ENCODE measurements at regions not wholly inside any gene's neighbourhood (a gene's known extent, or its start where the extent isn't known, plus 50 kb on each side); places are given as distances from the start of the nearest gene placed in this dataset.

DNA sequence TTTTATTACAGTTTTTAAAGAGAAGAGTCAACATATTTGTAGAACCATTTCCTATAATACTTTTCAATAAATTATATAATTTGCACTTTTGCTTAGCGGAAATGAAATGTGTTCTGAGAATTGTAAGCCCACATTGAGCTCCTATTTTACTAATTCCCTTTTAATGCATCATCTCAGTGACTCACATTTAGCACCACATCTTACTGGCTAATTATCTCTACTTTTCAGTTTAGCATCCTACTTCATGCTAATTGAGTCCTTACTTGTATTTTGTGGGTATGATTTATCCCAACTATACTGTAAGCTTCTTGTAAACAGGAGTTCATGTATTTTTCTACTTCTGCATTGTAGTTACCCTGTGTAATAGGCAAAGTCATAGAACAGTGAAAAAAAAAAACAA is 67.5 kb downstream of the TMX1 start:
- no peak for DNase-seq

DNA sequence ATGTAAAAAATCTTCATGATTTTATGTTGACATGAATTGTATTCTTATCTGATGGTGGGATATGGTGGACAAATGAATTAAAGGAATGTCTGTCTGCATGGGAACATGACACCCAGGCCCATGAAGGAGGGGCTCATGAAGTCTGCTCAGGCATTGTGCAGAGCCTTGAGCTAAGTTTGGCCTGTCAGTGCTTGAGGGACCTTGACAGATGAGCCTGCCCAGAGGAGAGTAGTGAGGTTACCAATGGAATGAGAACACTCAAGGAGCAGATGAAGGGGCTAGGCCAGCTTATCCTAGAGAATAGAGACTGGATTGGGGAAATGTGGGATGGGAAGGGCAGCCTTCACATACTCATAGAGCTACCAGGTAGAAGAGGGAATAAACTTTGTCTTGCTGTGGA is 68.8 kb downstream of the TMX1 start:
- DNase-seq: no peak

DNA sequence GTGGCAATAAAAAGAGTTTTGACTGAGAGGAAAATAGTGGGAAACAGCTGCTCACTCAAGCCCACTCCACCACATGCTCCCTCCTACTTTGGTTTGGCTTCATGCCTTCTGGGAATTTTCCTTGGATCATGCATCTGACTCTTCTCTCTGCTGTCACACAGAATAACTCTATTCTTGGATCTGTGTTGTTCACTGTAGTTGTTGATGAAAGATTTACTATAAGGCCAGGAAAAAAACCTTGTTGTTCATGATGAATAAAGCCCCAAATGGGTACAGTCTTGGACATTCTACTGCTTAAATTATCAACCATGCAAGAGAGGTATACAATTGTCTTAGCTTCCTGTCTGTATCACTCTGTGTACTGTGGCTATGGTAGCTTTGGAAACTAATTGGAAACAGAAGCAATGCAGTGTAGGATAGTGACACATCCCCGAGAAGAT is 70.5 kb downstream of the TMX1 start:
- DNase-seq: no peak

DNA sequence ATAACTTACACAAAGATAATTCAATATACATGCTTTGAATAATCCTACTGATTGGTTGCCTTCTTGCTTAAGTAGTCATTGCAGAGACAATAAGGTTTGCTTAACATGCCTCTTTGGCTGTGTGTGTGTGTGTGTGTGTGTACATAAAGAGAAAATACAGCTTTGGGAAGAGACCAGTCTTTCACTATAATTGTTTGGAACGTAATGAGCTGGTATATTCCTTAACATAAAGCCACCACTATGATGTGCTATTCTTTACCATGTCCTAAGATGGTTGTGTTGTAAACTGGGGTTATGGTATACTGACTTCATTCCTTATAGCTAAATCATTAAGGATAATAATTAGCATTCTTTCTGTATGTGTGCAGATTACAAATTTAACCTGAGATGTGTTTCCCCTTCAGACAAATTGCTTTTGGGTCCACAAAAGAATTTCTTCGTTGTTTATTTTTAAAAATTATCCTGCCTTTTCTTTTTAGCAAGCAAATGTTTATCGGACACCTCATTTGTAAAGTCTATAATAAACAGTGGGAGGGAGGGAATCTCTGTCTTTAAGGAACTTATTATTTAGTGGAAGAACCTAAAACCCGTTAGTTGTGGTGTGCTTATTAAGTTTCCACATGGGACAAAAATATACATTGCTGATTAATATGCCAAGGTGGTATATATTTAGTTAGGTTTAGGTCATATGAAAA is 74.4 kb downstream of the TMX1 start:
- DNase-seq: no peak

DNA sequence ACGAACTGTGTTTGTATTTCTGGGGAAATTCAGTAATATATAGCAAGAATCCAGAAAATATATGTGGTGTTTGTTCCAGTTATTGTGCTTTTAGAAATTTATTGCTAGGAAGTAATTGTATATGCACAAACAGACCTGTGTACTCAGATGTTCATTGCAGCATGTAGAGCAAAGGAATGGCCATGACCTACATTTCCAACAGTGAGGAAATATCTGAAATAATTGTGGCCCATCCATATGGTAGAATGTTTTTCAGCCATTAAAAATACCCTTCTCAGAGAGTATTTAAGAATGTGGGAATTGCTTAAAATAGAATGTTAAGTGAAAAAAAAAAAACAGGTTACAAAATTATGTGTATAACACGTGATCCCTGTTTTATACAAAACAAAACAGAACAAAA is 77.3 kb downstream of the TMX1 start:
- DNase-seq: no peak

DNA sequence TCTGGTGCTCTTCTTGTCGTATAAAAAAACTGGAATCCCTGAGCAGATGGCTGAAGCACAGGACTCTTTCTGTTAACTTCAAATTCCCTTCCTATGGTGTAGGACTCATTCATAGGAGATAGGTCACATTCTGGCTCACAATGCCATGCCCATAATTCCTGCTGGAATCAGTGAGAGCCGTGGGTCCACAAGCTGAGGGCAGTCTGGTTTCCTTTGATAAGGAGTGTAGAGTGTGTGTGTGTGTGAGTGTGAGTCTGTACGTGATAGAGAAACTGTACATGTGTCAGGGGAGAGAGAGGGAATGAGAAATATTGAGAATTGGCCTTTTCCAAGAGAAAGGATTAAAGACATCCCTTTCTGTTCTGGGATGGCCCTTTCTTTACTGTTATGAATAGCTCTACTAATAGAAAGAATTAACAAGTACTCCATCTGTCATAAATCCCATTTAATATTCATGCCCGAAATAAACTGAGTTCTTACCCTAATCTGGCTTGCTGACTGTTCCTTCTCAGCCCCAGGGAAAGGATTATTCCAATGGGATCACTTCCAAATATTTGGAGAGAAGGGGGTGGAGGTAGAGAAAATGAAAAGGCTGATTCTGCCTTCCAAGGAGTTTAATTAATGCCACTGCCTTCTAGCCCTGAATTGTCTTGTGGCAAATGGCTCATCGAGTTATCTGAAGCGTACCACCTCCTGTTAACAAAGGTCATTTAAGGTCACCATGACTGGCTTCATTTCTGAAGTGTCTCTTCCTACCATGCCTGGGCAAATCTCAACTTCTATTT is 79.0 kb downstream of the TMX1 start:
- DNase-seq: no peak

DNA sequence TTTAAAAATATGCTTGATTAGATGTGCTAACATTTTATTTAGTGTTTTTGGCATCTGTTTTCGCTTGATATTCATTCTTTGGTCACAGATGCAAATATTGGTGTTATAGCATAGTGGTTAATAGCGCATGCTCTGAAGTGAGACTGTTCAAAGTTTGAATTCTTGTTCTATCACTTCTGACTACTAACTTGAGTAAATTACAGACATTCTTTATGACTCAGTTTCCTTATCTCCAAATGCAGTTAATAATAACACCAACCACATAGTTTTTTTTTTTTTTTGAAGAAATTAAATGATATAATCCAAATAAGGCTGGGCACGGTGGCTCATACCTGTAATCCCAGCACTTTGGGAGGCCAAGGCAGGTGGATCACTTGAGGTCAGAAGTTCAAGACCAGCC is 81.0 kb downstream of the TMX1 start:
- no peak for DNase-seq

DNA sequence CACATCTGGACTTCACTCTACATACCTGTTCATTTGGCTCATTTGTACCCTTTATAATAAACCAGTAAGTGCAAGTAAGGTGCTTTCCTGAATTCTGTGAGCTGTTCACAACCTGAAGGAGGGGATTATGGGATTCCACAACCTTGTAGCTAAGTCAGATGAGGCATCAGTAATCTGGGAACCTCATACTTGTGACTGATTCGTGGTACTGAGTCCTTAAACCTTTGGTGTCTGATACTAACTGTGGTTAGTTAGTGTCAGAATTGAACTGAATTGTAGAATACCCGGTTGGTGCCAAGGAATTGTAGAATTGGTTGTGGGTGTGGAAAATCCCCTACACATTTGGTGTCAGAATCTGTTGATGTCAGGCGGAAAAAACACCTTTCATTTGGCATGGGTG is 83.4 kb downstream of the TMX1 start:
- DNase-seq: no peak

DNA sequence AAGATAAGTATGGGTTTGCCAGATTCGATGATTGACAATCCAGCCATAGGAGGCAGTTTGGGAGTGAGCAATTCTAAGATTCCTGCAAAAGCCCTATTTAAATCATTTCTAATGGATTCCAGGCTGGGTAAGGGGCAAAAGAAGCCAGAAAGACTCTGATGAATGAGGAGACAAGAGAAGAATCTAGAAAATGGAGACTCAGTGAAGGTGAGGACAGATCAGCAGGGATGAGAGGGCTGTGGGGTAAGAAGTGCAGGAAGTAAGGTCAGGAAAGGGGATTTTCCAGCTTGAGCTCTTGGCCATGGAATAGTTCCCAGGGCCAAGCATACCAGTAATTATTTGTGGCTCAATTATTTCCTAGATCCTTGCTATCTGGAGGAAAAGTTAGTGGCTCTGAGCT is 87.3 kb downstream of the TMX1 start:
- DNase-seq: no peak

DNA sequence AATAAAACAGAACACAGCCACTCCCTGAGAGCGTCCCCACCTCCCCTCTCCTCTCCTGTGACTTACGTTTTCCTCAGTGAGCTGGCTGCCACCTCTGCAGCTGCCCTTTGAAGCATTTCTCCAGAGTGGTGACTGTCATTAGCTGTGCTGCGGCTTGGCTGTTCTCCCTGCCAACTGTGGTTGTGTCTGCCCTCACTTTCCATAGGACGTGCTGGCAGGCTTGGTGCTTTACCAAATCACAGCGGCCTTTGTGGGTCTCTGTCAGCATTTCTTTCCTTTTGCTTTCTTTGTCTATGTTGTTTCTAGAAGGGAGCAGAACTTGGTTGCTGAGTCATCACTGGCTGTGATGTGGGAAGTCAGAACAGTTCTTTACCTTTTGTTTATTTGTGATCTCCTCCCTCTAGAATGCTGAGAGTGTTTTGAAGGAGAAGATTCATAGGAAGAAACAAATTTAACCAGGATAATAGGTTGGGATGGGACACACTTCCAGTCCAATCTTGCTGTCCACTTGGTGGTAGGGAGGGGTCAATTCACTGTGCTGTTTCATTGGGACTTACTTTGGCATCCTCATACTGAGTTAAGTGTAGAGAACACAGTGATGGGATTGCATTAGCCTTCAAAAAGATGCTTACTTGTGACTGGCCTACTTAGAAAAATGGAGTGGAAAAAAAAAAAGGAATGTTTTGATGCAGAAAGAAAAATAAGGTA is 88.2 kb downstream of the TMX1 start:
- no peak for DNase-seq

DNA sequence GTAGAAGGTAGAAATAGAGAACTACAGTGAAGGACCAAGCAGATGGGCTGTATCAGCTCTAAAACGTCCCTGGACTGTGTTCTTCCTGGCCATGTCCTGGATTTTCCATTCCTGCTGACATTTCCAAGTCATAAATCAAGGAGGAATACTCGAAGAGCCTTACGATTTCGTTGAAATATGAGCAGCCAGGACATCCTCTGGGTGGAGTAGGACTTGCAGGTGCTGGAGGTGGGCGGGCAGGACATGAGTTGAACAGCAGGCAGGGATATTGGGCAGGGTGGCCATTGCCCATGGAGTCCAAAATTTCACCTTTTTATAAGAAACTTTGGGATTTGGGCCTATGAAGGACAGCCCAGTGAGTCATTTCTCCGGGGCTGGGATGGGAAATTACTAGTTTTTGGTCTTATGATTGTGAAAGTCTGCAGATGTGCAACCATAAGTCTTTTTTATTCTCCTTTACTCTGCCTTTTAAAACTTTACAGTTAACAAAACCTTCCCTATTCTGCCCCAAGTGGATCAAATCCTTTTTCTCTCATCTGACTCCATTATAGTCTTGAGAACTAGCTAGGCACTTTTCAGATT is 88.8 kb downstream of the TMX1 start:
- no peak for DNase-seq

DNA sequence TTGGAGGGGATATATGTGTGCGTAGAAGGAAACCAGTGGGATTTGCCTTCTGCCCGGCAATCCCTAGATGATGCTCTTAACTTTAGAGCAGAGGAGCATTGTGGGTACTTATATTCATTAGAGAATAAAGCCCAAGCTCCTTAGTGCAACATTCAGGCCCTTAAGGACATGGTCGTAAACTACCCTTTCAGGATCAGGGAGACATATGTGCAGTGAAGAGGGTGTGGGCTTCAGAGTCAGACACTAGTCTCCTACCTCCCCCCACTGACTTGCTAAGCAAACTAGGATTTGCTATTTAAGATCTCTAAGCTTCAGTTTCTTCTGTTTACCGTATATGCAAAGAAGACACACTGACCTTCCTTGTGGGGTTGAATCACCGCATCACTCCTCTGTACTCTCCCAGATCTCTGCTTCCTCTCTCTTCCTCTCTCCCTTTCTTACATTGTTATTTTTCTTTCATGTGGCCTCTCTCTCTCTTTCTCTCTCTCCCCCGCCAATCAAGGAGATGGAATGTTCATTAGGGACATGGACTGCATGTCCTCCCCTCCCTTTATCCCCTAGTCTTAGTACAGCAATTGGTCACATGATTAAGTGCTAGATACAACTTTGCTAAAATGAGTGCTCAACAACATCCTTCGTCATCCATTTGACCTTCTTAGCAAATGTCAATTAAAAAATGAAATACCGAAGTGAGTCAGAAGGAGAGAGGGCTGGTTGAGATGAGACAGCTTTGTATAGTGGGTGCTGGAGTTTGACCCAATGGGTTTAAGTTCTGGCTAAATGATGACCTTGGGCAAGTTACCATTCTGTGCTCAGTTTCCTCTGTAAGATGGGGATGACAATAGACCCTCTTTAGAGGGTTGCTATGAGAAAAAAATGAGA is 91.7 kb downstream of the TMX1 start:
- no peak for DNase-seq

DNA sequence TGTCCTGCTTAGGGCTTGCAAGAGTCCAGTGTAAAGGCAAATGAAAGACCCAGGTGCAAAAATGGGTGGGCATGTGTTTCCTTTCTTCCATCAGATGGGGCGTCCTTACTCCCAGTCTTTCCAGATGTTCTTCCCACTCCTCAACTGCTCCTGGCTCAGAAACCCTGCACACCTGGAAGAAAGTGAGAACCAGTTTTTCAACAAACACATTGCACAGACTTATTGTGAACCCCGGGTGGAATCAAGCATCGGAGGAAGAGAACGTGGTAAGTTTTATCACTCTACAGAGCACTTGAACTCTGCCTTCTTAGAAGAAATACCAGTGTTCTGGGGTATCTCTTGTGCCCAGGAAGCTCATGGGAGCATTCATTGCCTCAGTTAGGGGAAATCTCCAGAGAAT is 93.3 kb downstream of the TMX1 start:
- DNase-seq: no peak

DNA sequence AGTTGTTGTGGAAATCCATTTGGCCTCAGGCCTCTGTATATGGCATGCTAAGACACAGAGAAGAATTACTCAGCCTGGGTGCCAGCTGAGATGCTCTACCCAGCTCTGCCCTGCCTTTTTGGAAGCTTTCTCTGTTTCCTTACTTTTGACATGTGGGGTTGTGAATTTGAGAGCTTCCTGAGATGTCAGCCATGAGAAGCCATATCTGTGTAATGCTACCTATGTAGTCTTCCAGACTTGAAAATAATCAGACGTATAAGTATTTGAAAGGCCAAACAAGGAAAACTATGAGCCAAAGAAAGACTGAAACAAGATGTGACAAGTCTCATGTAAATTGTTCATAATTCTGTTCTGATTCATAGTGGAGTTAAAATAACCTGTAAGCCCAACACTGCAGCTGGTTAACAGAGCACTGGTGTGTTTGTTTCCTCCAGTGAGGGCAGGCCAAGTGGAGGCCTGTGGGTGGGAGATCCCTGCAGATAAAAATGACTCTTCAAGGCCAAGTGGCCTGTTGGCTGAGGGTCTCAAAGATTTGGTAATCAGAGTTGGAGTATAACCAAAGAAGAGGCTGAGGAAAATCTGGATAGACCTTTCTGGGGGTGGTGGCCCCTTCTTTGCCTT is 94.0 kb downstream of the TMX1 start:
- DNase-seq: no peak

DNA sequence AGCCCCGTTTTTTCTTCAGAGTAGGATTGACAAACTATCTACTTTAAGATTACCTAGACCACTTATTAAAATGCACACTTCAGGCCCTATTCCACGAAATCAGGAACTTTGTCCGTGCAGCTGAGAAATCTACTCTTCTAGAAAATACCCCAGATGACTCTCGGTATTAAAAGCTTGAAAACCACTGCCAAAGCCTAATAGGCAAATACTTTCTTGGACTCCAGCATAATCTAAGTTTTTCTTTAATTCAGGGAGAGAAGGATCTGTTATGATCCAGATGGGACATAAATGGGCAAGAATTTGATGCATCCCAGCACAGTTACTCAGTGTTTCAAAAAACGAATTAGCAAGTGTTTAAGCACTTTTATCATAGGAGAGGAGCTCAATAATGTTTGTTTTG is 94.5 kb downstream of the TMX1 start:
- no peak for DNase-seq

DNA sequence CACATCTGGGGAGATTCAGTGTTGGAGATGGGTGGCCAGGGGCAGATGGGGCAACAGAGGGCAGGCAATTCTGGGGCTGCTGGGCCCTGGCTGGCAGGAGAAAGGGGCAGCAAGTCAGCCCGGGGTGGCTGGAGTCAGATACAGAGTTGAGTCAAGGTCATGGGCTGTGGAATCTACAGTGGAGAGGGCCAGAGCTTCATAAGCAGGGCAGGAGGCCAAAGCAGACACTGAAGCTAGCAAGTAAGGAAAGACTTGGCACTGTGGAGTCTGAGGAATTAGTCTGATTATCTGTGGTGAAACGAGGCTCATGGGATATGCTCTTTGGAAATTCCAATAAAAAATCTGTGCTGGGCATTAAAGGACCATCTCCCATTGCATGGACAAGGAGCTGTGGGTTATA is 95.5 kb downstream of the TMX1 start:
- DNase-seq: no peak

DNA sequence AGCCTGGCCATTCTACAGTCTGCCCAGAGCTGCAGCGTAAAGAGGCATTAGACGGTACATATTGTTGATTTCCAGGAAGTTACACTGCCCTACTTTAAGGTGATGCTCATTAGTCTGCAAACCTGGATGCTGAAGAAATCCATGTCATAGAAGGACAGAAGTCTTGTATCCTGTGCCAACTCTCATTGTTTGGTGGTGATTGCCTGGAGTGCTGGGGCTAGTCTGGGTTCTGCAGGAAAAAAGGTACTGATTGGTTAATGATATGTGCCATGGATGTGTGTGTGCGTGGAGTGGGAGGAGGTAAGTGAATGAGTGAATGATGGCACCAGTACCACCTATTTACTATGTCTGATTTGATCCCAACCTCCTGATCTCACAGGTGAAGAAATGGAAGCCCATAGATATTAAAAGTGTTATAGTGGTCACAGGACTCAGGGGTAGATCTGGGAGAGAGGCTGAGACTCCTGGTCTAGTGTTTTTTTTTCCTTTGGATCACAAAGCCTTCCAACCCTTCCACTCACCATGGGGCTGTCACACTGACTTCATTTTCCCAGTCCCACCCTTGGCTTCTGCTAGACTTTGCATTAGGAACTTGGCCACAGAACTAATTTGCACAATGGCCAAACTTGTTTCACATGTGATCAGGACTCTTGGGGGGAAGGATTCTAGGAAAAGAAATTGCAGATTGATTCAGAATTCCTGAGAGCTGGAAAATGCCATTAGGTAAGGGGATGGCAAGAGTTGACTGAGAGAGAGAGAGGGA is 96.1 kb downstream of the TMX1 start:
- DNase-seq: no peak

DNA sequence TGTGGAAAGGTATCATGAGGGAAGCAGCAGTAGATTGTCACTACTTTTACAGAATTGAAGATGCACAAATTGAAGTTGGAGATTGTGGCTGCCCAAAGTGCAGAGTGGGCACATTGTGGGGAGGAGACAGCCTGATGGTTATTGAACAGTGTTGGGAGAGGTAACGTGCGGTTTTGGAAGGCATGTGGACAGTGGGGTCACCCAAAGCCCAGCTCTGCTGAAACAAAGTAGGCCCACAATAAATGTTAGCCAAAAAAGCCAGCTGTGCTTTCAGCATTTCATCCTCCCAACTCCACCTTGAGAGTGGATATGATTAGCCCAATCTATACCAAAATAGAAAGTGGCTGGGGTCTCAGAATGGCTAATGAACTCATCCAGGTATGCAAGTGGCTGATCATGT is 96.7 kb downstream of the TMX1 start:
- DNase-seq: no peak

DNA sequence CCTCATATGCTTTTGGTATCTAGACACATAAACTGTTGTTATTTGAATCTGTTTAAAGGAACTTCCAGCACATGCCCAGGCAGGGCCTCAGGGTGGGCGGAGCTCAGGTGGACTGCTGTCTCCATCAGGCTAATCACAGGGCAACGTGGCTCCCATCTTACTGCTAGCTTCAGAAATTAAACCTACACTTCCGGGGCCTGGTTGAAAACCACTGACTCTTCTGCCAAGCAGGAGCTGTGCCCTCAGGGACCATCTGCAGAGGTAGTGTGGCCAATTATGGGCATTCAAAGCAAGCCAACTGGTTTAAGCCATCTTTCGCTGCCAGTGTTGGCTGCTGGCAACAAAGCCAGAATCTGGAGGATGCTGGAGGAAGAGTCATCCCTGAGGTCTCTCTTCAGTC is 97.5 kb downstream of the TMX1 start:
- no peak for DNase-seq

DNA sequence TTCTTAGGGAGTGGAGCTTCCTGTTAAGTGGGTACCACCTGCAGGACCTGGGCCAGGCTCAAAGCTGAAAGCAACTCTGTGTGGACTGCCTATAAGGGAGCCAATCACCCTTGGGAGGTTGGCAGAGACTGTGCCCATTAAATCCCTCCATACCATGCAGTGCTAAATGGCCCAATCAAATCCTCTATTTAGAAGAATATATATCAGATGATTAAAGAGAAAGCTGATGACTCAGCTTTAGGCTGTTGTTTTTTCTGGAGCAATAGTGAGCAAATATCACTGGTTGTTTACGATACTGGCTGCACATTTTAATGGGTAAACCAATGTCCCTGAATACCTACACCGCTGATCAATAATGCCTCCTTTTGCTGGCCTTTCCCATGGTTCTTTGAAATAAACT is 101.3 kb downstream of the TMX1 start:
- no peak for DNase-seq

DNA sequence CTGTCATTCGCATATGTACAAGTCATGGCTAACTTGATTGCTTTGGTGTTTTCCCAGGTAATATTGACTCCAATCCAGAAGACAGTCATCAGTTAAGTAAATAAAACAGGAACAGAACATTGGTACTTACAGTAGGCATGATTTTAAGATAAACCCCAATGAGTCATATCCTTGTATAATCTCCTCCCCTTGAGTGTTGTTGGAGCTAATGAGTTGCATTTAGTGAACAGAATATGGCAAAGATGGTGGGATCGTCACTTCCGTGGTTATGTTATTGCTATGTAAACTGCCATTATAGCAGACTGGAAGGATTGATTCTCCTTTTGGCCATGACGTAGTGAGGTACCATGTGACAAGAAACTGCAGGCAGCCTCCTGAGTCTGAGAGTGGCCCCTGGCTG is 102.2 kb downstream of the TMX1 start:
- no peak for DNase-seq
